HG02840 (cell line): ENCODE measurements at regions not wholly inside any gene's neighbourhood (a gene's known extent, or its start where the extent isn't known, plus 50 kb on each side); places are given as distances from the start of the nearest gene placed in this dataset.
"Not testable (repeated sequence)": the region's sequence is repeated elsewhere in the genome, so short reads cannot be mapped to it uniquely, and the experiment has no call there.

Experiments
- ATAC-seq: cut with Tn5 transposase; IDR thresholded peaks from one replicate; pipeline ENCODE4 v1.9.1; 2021; ENCODE audit warnings: mild to moderate bottlenecking, moderate library complexity, moderate number of reproducible peaks; ENCODE audit not compliant: unreplicated experiment, low FRiP score

GRCh38 chr21:28877318-28877884, 115.3 kb downstream of the LTN1 start:
- no peak for ATAC-seq

DNA sequence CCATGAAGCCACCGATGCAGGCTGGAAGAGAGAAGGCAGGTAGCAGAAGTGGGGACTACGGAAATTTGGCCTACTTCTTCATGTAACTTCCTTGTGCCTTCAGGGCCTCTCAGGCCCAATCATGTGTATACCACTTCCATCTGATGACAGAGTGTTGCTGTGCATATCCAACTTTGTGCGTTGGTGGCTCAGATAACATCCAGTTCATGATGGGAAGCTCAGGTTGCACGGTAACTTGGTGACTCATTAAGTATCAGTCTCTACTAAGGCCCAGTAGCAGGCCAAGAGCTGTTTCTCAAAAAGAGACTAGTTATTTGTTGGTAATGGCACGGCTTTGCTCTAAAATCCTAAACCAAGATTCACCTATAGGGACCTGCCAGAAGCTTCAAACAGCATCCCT, 117.6 kb downstream of the LTN1 start:
- ATAC-seq: no peak

DNA sequence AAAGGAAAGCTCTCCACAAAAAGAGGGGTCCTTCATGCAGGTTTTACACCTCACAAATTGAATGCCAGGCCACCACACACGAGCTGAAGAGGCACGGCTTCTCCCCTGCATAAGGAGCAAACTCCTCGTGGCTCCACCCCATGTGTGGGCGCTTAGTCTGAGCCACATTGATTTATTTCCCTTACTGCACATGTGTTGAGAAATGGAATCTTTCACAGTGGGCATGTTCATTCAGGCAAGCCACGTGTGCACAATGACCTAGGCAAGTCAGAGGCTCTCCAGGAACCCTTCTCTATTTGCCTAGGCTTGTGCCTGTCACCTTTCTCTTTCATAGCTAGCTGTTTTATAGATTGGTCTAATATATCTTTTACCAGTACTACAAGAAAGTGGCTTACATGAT, 120.5 kb downstream of the LTN1 start:
- no peak for ATAC-seq

- ATAC-seq: no peak
Observed at GRCh38 chr21:28871388-28872010, 121.2 kb downstream of the LTN1 start.

DNA sequence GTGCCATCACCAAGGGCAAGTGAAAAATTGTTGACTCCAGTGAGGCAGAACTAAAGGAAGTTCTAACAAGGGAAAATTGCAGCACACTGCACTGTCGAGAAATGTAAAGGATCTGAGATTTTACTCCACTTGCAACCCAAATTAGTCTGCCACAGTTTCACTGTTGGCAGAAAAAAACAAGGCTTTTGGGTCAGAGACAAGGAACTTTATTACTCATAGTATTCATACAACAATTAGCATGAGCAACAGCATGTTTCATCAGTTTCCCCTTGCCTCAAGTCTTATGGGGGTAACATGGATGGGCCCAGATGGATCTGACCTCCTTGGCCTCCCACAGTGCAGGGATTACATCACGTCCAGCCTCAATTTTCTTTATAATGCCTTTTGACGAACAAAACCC, 125.3 kb downstream of the LTN1 start:
- no peak for ATAC-seq

GRCh38 chr21:28865488-28866186, 127.0 kb downstream of the LTN1 start:
- no peak for ATAC-seq

- ATAC-seq: no peak
Observed at GRCh38 chr21:28858424-28858823, 134.3 kb downstream of the LTN1 start.

DNA sequence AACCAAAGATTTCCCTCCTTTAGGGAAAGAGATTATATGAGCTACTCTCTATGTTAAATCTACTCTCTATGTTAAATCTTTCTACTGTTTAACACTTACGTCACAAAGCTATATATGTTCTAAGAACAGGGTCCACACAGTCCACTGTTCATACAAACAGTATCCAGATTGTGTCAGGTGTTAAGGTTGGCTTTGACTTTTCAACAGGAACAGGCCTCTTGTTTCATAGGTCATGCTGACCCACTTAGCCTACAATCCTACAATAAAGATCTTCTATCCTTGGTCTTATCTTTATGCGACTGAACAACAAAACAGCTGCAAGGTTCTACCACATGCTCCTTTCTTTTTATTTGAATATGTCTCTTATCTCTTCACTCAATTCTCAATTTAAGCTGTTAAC, 134.9 kb downstream of the LTN1 start:
- ATAC-seq: no peak

DNA sequence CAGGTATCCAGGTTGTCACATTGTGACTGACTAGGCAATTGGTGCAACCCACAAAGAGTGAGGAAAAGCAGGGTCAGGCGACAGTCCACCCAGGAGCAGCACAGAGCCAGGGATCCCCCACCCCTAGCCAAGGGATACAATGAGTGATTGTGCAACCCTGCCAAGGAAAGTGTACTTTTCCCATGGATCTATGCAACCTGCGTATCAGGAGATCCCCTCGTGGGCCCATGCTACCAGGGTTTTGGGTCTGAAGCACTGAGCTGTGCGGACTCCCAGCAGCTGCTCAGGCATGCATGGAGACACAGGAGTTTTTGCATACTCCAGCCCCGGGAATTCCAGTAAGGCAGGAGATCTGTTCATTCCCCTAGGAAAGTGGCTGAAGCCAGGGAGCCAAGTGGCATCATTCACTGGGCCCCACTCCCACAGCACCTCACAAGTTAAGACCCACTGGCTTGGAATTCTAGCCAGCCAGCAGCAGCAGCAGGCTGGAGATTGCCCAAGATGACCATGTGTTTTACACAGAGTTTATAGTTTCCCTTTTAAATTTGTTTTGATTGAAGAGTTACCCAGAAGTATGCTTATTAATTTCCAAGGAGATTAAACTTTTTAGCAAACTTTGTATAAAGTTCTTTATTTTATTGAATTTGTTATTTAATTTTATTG, 136.0 kb downstream of the LTN1 start:
- no peak for ATAC-seq

DNA sequence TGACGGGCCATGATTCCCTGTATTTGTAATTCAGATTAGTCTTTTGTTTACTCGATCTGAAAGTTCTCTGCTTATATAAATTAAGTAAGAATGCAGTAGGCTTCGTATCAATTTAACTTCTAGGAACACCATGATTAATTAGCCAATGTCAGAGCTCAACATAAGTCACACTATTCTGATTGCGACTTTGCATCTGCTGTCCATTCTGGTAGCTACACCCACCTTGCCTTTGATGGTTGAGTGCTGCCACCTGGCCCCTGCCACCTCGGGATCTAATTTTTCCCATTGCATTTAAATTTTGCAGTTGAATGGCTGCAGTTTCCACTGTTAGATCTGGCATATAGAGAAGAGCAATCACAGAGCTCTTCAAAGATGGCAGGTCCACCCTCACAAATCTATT, 140.0 kb downstream of the LTN1 start:
- no peak for ATAC-seq

DNA sequence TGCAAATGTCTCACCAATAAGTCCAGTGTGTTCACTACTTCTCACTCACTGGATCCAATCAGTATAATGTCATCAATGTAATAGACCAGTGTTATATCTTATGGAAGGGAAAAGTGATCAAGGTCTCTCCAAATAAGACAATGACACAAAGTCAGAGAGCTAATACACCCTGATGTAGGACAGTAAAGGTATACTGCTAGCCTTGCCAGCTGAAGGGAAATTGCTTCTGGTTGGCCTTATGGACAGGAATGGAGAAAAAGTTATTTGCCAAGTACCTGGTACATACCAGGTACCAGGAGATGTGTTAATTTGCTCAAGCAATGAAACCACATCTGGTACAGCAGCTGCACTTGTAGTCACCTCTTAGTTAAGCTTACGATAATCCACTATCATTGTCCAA, 141.0 kb downstream of the LTN1 start:
- no peak for ATAC-seq

DNA sequence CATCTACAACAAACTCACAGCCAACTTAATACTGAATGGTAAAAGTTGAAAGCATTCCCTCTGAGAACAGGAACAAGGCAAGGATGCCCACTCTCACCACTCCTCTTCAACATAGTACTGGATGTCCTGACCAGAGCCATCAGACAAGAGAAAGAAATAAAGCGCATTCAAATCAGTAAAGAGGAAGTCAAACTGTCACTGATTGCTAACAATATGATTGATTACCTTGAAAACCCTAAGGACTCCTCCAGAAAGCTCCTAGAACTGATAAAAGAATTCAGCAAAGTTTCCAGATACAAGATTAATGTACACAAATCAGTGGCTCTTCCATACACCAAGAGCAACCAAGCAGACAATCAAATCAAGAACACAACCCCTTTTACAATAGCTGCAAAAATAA, 153.4 kb downstream of the LTN1 start:
- ATAC-seq: not testable (repeated sequence)

DNA sequence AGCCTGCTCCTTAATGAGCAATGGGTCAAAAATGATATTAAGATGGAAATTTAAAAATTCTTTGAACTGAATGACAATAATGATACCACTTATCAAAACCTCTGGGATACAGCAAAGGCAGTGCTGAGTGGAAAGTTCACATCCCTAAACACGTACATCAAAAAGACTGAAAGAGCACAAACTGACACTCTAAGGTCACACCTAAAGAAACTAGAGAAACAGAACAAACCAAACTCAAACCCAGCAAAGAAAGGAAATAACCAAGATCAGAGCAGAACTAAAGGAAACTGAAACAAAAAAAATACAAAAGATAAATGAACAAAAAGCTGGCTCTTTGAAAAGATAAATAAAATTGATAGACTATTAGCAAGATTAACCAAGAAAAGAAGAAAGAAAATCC, 155.3 kb downstream of the LTN1 start:
- ATAC-seq: not testable (repeated sequence)

DNA sequence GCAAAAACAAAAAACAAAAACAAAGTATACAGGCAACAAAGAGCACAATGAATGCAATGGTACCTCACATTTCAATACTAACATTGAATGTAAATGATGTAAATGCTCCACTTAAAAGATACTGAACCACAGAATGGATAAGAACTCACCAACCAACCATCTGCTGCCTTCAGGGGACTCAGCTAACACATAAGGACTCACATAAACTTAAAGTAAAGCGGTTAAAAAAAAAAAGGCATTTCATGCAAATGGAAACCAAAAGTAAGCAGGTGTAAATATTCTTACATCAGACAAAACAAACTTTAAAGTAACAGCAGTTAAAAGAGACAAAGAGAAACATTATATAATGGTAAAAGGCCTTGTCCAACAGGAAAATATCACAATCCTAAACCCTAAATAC, 156.1 kb downstream of the LTN1 start:
- ATAC-seq: not testable (repeated sequence)

DNA sequence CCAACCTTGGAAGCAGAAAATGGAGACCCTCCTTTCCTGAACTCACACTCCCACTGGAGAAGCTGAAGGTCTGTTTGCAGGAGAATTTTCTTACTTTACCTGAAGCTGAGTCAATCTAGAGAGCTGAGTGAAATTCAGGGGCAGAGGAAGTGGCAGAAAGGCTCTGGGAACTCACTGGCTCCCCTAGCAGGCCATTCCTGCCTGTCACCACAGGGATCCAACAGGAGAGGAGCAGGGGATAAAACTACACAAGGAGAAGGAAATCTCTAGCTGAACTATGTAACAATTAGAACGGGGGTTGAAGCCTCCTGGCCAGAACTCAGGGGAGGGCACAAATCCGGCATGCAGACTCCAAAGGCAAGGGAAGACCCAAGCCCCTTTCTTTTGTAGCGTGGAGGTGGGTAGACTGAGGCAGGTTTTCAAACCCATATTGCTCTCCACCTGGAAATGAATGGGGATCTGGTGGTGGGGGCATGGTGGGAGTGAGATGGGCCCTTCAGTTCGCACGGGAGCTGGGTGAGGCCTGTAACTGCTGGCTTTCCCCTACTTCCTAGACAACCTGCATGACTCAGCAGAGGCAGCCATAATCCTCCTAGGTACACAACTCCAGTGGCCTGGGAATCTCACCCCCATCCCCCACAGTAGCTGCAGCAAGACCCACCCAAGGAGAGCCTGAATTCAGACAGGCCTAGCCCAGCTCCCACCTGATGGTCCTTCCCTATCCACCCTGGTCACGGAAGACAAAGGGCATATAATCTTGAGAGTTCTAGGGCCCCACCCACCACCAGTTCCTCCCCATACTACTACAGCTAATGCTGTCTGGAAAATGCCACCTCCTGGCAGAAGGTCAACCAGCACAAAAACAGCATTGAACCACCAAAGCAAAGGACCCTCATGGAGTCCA, 158.1 kb downstream of the LTN1 start:
- ATAC-seq: no peak

- ATAC-seq: no peak
Observed at GRCh38 chr21:28833609-28834008, 159.1 kb downstream of the LTN1 start.

DNA sequence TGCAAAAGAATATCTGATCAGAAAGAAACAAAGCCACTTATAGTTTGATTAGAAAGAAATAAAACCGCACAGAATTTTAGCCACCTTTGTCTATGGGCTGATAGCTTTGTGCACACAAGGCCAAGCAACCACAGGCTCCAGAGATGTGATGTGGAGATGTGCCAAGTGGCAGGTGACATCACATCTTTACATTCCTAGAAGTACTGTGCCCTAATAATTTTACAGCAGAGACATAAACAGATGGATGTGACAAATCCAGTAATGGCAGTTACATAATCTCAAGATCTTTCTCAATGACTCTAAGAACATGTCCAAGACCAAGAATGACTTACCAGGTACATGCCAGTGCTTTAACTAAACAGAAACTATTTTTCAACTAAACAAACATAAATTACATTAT, 159.5 kb downstream of the LTN1 start:
- ATAC-seq: no peak

- ATAC-seq: no peak
Observed at GRCh38 chr21:28832715-28833061, 160.0 kb downstream of the LTN1 start.

DNA sequence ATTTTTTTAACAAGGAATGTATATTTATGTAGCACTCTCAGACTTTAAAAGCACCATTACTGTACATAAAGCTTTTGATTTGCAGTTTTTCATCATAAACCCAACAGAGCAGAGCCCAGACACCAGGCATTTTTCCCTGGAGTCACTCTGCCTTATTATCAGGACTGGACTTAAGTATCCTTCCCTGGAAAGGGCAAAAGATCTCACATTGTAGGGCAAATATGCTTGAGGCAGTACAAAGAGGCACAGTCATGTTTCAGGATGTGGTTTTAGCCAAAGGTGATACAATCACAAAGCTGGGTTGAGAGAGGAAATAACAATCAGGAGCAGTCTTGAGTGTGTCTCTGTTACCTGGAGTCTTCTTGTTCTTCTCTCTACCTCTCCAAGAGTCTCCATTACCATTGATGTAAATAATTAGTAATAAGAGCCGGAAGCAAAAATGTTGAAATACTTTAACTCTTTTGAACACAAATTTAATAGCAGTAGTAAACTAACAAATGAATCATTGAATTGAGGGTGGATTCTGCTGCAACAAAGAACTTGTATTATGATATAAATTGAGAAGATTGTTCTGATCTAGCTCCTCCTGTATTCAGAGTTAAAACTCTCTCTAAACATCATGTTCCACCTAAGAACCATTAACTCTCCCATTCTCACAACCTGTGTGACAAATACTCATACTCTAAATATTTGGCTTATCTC, 160.5 kb downstream of the LTN1 start:
- no peak for ATAC-seq

DNA sequence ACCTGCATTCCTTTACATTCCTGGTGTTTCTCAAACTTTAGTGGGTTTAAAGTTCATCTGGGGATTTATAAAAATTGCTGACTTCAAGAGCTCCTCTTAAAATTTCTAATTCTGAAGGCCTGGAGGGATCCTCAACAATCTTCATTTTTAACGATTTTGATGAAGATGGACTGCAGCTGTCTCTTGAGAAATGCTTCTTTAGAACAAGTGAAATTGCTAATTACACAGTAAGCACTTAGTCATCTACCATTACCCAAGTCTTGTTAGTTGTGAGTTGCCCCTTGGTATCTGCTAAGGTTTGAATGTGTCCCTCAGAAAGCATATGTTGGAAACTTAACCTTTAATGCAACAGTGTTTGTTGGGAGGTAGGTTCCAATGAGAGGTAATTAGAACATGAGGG, 163.7 kb downstream of the LTN1 start:
- ATAC-seq: no peak
